ENCODE measurements at regions not wholly inside any gene's neighbourhood (a gene's known extent, or its start where the extent isn't known, plus 50 kb on each side); places are given as distances from the start of the nearest gene placed in this dataset.

DNA sequence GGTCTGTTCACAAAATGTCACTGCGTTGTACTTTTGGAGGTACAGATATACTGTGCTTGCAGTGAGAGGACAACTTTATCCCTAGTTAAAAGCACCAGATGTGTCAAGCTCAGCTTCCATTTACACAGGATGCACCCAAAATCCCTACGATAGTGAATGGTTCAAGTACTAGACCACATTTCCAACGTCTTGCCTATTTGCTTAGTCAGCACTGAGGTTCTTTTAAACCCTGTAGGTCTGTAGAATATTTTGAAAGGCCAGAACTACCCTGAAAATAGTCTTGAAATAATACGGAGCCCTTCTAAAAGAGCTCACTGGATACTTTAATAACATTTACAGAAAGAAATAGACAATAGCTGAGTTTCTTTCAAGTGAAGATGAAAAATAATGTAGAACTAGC, 466.1 kb downstream of the FUT8 start:
- no peak for DNase-seq

DNA sequence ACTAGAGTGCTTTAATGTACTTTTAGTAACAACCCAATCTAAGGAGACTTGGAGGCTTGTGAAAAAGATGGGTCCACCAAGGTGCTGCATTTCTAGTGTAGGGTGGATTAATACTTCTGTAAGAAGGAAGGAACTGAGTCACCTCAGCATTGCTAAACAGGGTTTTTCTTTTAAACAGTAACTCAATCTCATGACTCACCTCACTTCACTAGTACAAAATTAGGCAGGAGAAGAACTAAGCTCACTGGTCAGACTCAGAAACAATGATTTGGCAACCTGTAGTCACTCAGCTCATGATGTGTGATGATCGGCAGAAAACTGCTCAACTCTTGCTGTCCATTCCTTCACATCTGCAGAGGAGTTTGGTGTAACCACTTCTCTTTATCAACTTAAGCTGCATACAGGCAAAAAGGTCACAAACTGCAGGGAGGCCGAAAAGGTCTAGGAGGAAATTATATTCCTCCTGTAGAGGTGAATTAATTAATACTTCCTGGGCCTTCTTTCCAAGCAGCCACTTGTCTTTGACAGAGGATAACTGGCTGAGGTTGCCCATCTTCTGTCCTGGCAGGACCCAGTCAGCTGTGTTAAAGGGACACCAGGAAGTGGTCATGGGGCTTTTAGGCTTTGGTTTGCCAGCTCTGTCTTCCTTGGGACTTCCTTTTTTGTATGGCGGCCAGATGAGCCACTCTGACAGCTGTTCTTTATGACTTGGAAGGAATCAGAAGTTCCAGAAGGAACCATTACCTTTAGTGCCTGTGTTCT, 466.9 kb downstream of the FUT8 start:
- DNase-seq: no peak

DNA sequence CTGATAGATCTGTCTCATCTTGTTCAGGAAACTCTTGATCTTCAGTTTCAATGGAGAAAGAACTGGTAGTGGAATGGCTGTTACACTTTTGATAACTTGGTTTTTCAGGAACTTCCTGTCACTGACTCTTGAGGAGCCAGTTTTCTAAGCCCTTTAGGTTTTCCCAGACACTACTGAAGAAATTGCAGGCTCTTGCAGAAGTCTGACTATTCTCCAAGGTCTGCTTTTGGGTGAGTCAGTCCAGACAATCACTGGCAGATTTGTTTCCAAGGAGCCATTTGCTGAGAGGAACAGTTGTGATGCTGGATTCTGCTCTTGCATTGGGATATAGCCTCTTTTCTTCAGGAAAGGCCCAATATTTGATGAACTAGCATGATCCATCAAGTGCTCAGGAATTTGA, 468.0 kb downstream of the FUT8 start:
- DNase-seq: no peak

DNA sequence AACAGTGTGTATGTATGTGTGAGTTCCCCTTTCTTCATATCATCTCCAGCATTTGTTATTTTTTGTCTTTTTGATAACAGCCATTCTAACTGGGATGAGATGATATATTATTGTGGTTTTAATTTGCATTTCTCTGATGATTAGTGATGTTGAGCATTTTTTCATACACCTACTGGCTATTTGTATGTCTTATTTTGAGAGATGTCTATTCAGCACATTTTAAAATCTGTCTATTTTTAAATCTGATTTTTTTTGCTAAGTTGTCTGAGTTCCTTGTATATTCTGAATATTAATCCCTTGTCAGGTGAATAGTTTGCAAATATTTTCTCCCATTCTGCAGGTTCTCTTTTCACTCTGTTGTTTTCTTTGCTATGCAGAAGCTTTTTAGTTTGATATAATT, 469.1 kb downstream of the FUT8 start:
- DNase-seq: no peak

DNA sequence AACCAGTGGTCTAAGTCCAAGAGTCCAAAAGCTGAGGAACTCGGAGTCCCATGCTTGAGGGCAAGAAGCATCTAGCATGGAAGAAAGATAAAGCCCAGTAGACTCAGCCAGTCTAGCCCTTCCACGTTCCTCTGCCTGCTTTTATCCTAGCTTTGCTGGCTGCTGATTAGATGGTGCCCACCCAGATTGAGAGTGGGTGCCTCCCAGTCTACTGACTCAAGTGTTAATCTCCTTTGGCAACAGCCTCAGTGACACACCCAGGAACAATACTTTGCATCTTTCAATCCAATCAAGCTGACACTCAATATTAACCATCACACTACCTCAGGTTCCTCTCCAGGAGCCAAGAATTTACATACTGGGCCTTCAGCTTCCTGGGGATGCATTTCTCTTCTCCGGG, 476.1 kb downstream of the FUT8 start:
- no peak for DNase-seq

DNA sequence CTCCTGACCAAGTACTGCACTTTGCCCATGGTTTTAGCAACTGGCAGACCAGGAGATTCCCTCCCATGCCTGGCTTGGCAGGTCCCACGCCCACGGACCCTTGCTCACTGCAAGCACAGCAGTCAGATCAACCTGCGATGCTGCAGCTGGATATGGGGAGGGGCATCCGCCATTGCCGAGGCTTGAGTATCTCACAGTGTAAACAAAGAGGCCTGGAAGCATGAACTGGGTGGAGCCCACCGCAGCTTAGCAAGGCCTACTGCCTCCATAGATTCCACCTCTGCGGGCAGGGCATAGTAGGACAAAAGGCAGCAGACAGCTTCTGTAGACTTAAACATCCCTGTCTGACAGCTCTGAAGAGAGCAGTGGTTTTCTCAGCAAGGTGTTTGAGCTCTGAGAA, 479.8 kb downstream of the FUT8 start:
- no peak for DNase-seq

DNA sequence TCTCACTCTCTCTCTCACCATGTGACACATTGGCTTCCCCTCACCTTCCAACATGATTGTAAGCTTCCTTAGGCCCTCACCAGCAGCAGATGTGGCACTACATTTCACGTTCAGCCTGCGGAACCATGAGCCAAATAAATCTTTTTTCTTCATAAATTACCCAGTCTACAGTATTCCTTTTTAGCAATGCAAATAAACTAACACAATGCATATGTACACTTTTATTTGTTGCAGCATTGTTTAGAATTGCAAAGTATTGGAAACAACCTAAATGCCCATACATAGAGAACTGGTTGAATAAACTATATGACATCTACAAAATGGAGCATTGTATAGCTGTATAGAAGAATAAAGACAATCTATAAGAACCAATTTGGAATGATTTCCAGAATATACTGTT, 487.6 kb downstream of the FUT8 start:
- no peak for DNase-seq

DNA sequence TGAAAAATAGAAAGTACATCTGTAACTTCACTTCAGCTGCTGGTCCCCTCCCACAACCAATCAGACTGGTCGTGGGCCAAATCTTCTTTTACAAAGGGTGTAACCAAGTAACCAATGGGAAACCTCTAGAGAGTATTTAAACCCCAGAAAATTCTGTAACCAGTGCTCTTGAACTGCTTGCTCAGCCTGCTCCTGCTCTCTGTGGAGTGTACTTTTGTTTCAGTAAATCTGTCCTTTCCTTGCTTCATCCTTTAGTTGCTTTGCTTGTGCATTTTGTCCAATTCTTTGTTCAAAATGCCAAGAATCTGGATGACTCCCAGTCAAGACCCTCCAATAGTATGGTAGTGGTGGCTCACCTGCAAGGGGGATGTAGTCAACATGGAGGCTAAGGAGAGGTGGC, 489.1 kb downstream of the FUT8 start:
- no peak for DNase-seq

DNA sequence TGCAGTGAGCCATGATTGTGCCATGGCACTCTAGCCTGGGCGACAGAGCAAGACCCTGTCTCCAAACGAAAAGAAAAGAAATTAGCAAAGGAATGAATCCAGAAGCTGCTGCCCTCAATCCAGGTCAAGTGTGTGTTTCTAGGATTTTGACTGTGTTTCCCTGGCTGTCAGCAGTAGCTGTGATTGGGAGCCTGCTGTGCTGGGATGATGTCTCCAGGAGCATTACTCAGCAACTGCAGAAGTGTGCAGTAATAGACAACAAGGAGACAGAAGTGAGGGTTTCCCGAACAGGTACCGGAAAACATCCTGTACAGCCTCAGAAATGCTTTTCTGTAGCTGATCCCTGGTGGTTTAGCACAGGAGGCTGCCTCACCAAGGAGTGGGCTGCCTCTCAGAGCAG, 492.5 kb downstream of the FUT8 start:
- DNase-seq: no peak

DNA sequence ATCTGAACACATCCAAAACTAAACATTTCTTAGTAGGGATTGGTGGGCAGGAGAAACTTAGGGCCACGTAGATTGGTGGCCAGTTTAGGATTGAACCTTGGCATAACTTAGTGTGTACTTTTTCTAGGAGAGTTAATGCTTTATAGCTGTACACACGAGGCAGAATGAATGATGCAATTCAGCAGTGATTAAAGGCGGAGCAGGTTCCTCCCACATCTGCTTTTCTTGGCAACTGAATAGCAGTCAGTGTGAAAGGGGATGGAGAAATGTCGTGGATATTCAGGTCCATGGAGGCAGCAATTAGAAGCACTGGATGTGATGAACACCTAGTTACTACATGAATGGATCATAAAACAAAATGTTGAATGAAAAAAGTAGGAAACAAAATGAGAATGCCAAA, 493.8 kb downstream of the FUT8 start:
- DNase-seq: no peak

DNA sequence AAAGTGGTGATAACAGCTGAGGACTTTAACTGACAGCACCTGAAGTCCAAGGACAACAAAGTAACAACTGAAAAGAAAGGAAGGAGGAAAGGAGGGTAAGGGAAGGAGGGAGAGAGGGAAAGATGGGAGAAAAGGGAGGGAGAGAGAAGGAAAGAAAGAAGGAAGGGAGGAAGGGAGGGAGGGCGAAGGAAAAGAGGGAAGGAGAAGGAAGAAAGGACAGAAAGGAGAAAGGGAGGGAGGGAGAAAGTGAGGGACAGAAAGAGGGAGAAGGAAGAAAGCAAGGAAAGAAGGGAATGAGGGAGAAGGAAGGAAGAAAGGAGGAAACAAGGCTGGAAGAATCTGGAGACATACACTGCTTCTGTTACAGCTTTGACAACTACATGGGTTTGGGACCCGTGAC, 494.4 kb downstream of the FUT8 start:
- DNase-seq: no peak

DNA sequence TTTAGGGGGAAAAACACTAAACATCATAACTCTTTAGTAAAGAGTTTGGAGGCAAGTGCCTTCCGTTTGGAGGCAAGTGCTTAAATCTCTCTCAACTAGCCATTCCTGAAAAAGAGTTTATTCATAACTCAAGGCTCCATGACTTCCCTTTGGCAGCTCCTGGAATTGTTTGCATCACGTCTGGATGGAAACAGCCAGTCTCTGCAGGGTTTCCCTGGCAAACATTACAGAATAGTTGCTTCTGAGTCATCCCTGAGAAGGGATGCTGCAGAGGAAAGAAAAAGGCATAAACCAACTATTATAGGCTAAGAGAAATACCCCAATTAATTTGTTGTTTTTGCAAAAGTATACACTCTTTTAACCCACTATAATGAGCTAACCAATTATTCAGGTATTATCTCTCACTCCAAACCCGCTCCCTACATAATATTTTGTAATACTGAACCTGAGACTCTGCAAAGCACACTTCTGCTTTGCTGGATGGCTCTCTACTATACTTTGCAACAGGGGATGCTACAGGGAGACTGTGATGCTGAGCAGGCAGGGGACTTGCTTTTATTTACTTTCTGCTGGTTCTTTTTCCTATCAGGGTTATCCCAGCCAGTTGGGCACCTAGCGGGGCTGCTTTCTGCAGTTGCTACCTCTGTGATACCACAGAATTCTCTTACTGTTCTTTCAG, 497.7 kb downstream of the FUT8 start:
- no peak for DNase-seq

DNA sequence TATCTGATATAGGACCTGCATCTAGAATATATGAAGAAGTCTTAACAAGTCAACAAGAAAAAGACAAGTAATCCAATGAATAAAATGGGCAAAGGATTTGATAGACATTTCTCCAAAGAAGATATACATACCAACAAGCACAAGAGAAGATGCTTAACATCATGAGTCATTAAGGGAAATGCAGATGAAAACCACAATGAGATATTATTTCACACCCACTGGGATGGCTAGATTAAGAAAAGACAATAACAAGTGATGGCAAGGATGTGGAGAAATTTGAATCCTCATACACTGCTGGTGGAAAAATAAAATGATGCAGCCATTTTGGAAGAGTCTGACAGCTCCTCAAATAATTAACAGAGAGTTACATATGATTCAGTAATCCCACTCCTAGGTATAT, 502.6 kb downstream of the FUT8 start:
- DNase-seq: no peak

DNA sequence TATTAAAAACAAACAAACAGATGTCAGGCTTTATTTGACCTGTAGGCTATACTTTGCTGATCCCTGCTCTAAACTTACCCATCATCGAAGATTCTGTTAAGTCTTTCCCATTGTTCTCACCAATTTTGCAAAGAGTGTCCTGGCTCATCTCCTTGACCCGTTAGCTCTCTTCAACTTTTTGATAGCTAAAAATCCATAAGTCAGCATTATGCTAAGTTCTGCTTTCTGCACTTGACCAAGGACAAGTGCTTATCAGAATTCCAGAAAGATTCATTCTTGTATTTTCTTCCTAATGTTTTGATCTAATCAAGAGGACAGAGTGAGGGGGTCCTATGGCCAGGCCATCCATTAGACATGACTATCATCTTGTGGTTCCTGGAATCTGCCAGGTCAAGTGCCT, 503.5 kb downstream of the FUT8 start:
- no peak for DNase-seq

DNA sequence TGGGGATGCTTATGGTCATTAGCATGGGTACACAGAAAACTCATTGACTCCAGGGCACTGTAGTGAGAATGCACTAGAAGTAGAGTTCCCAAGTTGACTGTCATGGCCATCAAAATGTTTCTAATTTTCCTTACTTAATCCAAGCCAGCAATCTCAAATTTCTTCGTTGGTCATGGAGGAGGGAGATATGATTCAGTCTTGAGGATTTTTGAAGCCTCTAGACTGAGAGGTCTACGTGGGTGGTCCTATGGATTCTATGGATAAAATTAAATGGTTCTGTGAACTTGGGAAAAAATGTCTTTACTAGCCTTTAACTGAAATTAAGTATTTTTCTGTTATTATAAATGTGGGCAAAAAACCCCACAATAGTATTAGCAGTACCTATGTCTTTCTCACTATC, 508.5 kb downstream of the FUT8 start:
- no peak for DNase-seq

DNA sequence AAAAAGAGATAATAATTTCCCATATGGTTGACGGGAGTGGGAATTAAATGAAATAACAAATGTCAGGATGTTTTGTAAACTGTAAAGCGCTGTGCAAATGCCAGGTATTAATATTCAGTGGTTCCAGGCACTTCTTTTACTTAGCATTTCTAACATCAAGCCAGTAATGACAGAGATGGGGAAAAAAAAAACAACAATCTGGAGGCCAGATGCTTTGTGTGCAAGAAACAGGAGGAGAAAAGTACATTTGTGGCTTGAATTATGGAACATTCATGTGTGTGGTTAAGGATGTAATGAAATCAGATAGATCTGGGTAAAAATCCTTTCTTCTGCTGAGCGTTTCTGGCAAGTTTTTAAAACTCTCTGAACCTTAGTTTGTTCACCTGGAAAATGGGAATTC, 509.6 kb downstream of the FUT8 start:
- DNase-seq: no peak

DNA sequence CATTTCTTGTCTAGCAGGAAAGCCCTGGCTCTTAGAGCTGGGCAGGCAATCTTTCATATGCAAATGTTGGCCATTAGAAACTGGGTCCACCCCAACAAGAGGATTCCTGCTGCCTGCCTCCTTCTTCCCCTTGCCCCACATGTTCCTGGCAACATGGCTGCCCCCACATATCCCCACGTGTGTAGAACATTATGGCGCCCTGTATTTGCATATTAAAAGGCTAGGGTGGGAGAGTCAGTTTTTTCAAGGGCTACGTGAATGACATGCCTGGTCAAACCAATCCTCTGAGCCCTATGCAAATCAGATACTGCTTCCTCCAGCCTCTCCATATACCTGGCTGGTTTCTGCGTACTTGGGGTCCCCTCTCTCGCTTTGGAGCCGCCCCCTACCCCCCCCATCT, 514.0 kb downstream of the FUT8 start:
- no peak for DNase-seq

DNA sequence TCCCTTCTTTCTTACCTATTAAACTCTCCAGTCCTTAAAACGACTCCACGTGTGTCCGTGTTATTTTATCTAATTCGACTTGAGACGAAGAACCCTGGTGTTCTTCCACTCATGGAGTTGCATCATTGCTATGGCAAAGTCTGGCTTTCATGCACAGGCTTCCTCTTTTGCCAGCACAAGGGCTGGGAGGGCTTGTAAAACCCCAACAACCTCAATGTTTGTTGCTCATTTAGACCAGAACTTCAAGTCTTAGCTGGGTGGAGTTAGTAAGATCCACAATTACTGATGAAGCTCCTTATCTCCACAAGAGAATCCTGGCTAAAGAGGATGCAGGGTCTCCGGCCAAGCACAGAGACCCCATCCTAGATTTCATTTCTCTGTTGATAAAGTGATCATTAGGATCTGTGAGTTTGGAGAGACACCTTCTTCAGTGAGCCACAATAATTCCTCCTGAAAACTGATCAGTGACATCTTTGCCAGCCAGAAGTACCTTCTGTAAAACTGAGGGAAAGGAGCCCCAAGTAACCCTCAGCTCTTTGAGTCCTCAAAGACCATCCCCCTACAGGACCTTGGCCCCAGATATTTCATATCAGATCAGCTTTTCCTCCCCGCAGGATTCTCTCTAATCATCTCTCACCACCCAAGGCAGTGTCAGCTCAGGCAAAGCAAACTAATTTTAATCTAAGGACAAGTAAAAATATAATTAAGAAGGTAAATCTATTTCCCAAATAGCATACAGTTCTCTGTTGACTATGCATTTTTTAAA, 514.6 kb downstream of the FUT8 start:
- peak in 1 of 2 experiments; percentile 17 for DNase-seq

DNA sequence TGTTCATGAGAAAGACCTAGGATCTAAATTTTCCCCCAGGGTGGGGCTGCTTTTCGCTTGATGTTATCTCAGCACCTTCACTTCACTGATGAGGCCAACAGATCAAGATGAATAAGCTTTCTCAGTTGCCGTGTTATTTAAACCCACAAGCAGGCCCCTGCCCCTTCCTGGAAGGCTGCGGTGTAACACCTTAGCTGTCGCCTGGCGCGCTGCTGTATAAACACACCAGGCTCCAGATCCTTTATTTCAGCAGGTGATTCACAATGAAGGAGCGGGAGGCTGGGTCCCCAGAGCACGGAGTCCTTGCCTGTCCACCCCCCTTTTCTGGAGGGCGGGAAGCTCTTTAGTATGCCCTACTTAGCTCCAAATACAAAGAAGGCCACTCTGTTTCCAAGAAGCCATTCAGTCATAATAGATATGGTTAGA, 515.4 kb downstream of the FUT8 start:
- peak; percentile 80 to 81 for DNase-seq

DNA sequence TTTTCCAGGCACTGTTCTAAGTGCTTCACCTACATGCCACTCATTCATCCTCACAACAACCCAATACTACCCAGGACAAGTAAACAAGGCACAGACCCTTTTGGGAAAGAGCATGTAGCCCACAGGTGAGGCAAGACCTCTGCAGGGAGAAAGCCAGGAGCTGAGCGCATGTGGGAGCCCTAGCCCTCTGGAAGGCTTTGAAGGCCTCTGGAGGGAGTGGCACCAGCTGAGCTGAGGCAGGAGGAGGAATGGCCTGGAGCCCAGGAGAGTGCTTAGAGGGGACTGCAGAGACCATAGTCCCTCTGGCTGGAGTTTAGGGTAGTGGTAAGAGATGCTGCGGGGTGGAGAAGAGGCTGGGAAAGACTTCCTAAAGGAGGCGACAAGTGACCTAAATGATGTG, 516.5 kb downstream of the FUT8 start:
- no peak for DNase-seq

DNA sequence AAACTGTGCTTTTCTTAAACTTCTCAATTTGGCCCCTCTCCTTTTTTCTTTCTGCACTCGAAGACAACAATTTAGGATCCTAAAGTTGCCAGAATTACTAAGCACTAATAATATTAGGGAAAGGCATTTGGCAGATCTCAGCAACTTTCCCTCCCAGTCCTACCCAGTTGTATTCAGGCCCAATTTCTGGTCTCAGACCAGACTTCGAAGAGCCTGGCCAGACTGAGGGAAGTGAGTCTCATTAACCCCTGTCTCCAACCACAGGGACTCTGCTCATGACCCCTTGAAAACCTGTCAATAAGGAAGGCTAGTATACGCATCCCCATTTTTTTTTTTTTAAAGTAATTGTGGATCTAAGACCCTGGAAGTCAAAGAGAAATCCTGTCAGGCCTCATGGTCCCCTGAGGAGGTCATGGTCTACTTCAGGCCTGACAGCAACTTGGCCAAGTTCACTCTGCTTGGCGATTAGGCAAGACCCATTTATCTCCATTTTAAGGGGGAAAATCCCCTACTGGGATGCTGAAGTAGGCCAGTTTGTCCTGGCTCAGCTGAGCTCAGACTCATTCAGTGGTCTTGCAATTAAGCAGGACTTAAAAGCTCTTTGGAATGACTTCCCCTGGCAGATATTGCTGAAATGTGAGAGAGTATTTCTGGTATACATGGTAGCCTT, 521.0 kb downstream of the FUT8 start:
- no peak for DNase-seq

DNA sequence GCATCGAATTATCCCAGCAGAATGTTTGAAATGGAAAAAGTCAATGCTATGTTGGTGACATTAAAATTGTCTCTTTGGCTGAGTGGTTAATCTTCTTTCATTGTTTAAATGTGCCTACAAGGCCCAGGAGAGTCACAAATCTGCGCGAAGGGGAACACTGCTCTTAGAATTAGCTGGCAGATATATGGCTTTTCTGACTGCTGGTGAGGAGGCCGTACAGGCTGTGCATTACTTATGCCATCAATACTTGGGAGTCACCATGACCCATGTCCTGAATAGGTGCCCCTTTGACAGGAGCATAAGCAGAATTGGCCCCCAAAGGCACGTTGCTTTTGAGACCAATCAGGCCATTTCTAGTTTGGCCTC, 521.5 kb downstream of the FUT8 start:
- no peak for DNase-seq

DNA sequence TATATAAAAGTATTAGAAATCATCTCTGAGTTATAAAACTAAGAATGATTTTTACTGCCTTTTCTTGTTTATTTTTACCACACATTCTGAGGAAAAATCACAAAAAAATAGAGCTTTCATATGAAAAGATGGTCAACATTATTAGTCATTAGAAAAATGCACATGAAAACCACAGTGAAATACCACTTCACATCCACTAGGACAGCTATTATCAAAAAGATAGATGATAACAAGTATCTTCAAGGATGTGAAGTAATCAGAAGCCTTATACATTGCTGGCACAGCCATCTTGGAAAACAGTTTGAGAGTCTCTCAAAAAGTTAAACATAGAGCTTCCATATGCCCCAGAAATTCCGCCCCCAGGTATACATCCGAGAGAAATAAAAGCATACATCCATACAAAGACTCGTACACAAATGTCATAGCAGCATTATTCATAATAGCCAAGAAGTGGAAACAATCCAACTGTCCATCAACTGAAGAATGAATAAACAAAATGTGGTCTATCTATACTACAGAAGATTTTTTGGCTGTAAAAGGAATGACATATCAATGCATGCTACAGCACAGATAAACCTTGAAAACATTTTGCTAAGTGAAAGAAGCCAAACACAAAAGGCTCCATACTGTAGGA, 523.9 kb downstream of the FUT8 start:
- DNase-seq: no peak

Measured in activated T-cell treated with anti-CD3 and anti-CD28 coated beads, Interleukin-2, amount 50 U/mL, for 48 hours (primary cell).